Activated gamma-delta T cell treated with anti-CD3 and anti-CD28 coated beads, Interleukin-2, amount 50 U/mL, for 16 hours (primary cell): ENCODE measurements at regions not wholly inside any gene's neighbourhood (a gene's known extent, or its start where the extent isn't known, plus 50 kb on each side); places are given as distances from the start of the nearest gene placed in this dataset.

Experiments used
- DNase-seq: peaks from one replicate; pipeline ENCODE4 v3.0.0-alpha.2; 2020; ENCODE audit warnings: low read depth

- DNase-seq = no peak
Measured at GRCh38 chr3:150067561-150067960, 96.9 kb upstream of the PFN2 start.

DNA sequence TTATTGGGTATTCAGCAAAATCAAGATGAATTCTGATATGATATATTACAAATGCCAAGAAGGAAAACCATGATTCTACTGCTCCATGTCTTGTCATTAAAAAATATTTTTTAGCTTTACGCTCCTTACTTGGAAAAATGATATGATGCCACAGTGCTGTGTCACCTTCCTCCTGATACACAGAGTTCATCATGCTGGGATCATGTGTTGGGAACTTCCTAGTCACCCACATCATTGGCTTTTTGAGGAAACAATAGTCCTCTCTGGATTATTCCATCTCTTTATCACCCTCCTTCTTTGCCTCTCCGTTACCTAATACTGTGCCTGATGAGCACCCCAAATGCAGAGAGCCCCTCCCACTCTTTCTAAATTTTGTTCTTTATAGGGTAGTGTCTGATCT, 94.3 kb upstream of the PFN2 start:
- no peak for DNase-seq

DNA sequence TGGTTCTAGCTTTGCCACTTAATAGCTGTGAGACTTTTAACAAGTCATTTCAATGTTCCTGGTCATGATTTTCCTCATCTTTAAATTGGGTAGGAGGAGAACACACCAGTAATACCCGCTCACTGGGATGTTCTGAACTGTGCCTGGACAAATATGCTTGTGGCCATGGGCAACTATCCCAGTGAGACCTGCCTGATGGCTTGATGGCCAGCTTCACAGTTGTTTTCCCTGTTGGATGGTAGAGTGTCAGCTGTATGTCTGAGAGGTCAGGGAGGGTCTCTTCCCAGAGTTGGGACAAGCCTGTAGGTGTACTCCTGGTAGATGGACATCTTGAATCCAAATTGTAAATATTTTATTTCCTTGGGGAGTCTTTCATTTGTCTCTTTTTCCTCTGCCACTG, 92.5 kb upstream of the PFN2 start:
- no peak for DNase-seq

GRCh38 chr3:150062492-150062891, 91.8 kb upstream of the PFN2 start:
- DNase-seq = no peak

- no peak for DNase-seq
Measured at GRCh38 chr3:150061288-150062024, 90.8 kb upstream of the PFN2 start.

GRCh38 chr3:150059729-150060128, 89.0 kb upstream of the PFN2 start:
- DNase-seq = no peak

GRCh38 chr3:150059241-150059640, 88.5 kb upstream of the PFN2 start:
- DNase-seq = no peak

DNA sequence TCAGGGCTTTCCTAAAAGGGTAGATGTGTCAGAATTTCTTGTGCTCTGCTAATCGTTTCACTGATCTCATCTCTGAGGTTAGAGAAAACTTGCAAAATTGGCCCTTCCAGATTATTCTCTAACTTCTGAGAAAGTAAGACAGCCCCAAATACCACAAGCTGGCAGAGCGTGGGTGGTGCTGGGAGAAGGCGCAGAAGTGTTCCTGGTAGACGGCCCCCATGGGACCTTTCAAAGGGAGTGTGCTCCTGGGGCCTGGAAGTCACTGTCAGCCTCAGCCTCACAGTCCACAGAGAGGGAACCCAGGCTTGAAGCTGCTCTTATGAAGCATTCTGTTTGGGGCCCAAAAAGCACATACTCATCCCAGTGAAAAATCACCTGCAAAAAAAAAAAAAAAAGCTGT, 86.5 kb upstream of the PFN2 start:
- no peak for DNase-seq

GRCh38 chr3:150055332-150055731, 84.6 kb upstream of the PFN2 start:
- no peak for DNase-seq

- no peak for DNase-seq
Measured at GRCh38 chr3:150054635-150055034, 83.9 kb upstream of the PFN2 start.

DNA sequence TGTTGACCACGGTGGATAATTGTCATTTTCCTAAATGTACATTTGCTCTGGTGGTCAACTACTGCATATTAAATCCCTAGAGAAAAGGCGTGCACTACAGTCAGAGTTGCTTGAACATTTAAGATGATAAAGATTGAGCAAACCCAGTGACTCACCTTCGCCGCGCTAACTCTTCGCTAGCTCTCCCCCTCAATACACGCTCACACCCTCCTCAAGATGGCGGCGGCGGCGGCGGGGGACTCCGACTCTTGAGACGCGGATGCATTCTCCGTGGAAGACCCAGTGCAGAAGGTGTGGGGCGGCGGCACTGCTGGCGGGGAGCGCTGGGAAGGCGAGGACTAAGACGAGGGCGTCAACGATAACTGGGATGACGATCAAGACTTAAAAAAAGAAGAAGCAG, 79.8 kb upstream of the PFN2 start:
- no peak for DNase-seq

DNA sequence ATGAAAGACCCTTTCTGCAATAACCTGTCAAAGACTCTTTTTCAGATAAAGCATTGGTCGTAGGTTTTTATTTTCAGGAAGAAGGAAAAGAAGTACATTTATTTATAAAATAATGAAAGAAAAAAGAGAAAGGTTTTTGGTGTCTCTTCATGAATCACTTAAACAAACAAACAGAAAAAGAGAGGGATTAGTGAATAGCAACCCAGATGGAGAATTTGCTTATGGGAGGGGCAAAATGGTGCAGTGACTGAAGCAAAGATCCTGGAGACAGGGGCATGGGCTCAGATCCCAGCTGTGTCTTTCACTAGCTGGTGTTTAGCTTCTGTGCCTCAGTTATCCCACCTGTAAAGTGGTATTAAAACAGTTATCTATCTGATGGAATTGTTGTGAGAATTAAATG, 78.6 kb upstream of the PFN2 start:
- no peak for DNase-seq

GRCh38 chr3:150041877-150042276, 71.2 kb upstream of the PFN2 start:
- no peak for DNase-seq

- DNase-seq = no peak
Measured at GRCh38 chr3:150040097-150040496, 69.4 kb upstream of the PFN2 start.

DNA sequence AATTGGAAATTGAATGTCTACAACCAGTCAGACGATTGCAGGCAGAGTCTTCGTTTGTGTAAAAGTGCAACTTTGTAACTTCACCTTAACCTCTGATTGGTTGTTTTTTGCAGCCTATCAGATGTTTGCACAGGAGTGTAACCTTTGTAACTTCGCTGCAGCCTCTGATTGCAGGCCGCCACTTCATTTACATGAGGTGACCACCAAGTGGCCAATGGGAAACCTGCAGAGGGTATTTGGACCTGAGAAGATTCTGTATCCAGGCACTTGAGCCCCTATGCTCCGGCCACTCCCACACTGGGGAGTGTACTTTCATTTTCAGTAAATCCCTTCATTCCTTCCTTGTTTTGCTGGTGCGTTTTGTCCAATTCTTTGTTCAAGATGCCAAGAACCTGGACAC, 68.1 kb upstream of the PFN2 start:
- DNase-seq = no peak

- no peak for DNase-seq
Measured at GRCh38 chr3:150036780-150037179, 66.1 kb upstream of the PFN2 start.

- no peak for DNase-seq
Measured at GRCh38 chr3:150035910-150036612, 65.4 kb upstream of the PFN2 start.

GRCh38 chr3:150035301-150035779, 64.6 kb upstream of the PFN2 start:
- DNase-seq = no peak

- no peak for DNase-seq
Measured at GRCh38 chr3:150033721-150034120, 63.0 kb upstream of the PFN2 start.

DNA sequence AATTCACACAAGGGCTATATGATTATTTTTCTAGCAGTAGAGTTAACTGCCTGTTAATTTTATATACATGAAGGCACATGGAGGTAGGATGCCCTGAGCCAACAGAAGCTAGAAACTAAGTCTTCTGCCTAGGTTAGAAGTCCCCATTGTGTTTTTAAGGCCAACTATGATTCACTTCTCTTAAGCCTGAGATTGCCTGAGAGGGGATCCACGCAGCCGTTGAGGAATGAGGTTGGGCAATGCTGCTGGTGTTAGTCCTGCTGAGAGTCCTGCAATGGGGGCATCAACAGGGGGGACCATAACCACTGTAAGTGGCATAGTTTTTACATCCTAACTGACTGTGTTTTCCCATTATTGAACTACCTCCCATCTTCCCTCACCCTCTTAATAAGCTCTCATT, 60.1 kb upstream of the PFN2 start:
- no peak for DNase-seq

DNA sequence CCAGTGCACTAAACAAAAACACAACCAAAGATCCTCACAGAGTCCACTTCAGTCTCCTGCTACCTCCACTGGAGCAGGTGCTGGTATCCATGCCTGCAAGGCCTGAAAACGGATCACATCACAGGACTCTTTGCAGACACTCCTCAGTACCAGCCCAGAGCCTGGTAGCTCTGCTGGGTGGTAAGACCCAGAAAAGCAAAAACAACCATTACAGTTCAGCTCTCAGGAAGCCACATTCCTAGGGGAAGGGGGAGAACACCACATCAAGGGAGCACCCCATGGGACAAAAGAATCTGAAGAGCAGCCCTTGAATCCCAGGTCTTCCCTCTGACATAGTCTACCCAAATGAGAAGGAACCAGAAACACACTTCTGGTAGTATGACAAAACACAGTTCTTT, 52.5 kb upstream of the PFN2 start:
- DNase-seq = no peak

- DNase-seq = no peak
Measured at GRCh38 chr3:150022381-150023238, 51.9 kb upstream of the PFN2 start.

GRCh38 chr3:150020527-150020926, 49.8 kb upstream of the PFN2 start:
- no peak for DNase-seq
